DND-41 (cell line): ENCODE measurements at regions not wholly inside any gene's neighbourhood (a gene's known extent, or its start where the extent isn't known, plus 50 kb on each side); places are given as distances from the start of the nearest gene placed in this dataset.
"Not testable (repeated sequence)": the region's sequence is repeated elsewhere in the genome, so short reads cannot be mapped to it uniquely, and the experiment has no call there.

Source experiments
- ATAC-seq: fragments of 200-7000 bp; cut with Tn5 transposase; 3 replicates; pipeline ENCODE4 v1.9.1; 2021; ENCODE audit warnings: low read depth; ENCODE audit not compliant: insufficient read depth
- DNase-seq: peaks from one replicate; pipeline ENCODE4 v3.0.0-alpha.2; 2020
- H2AFZ ChIP-seq: 2 replicates; pipeline ENCODE4 v1.6.0; 2012; ENCODE audit warnings: low read depth, low read length
- H3K27ac ChIP-seq: 2 replicates; pipeline ENCODE4 v1.5.1; 2012; ENCODE audit warnings: low read length, inconsistent platforms
- H3K27me3 ChIP-seq: fragments of 200-600 bp; sonication (generic); 2 replicates; pipeline ENCODE4 v1.6.0; 2012; ENCODE audit warnings: low read length, mild to moderate bottlenecking, inconsistent platforms; ENCODE audit not compliant: insufficient read depth, poor library complexity
- H3K36me3 ChIP-seq: 2 replicates; pipeline ENCODE4 v1.5.1; 2012; ENCODE audit warnings: low read length, inconsistent platforms; ENCODE audit not compliant: insufficient read depth
- H3K4me1 ChIP-seq: 2 replicates; pipeline ENCODE4 v1.5.1; 2012; ENCODE audit warnings: mild to moderate bottlenecking, low read length; ENCODE audit not compliant: insufficient read depth
- H3K4me2 ChIP-seq: 2 replicates; pipeline ENCODE4 v1.6.0; 2012; ENCODE audit warnings: mild to moderate bottlenecking, moderate library complexity, low read length, inconsistent platforms; ENCODE audit not compliant: insufficient read depth
- H3K4me3 ChIP-seq, 2 experiments: fragments of 200-600 bp in 1 of 2; shearing (Covaris generic) in 1 of 2; 2 replicates each; pipeline ENCODE4 v1.5.1; 2012 to 2016; ENCODE audit warnings: inconsistent platforms in 2 of 2, low read length in 2 of 2, mild to moderate bottlenecking in 2 of 2, low read depth in 1 of 2, moderate library complexity in 1 of 2
- H3K79me2 ChIP-seq: 2 replicates; pipeline ENCODE4 v1.6.0; 2012; ENCODE audit warnings: low read length, inconsistent platforms; ENCODE audit not compliant: insufficient read depth
- H3K9ac ChIP-seq: 2 replicates; pipeline ENCODE4 v1.6.0; 2012; ENCODE audit warnings: low read depth, mild to moderate bottlenecking, inconsistent platforms, low read length, moderate library complexity
- H3K9me3 ChIP-seq: 2 replicates; pipeline ENCODE4 v1.5.1; 2012; ENCODE audit warnings: low read length, moderate library complexity, mild to moderate bottlenecking, inconsistent platforms; ENCODE audit not compliant: insufficient read depth, severe bottlenecking
- H4K20me1 ChIP-seq: 2 replicates; pipeline ENCODE4 v1.6.0; 2012; ENCODE audit warnings: low read length; ENCODE audit not compliant: insufficient read depth
- CTCF ChIP-seq: IDR thresholded peaks from 2 replicates; pipeline ENCODE4 v1.5.1; 2012; ENCODE audit warnings: borderline replicate concordance, low read length, moderate library complexity, mild to moderate bottlenecking; ENCODE audit not compliant: poor library complexity, severe bottlenecking; ENCODE audit errors: extremely low read depth
- EZH2 ChIP-seq: IDR thresholded peaks from 3 replicates; pipeline ENCODE4 v1.6.1; 2012; ENCODE audit warnings: borderline replicate concordance, low read depth, mild to moderate bottlenecking, moderate library complexity, low read length, inconsistent platforms; ENCODE audit not compliant: severe bottlenecking

GRCh38 chr18:59848002-59848401 is 51.8 kb upstream of the PMAIP1 start:
- Histone ChIP-seq H3K4me3 (no peak overlapping the region), H3K79me2 (no peaks in the 10 kb centered on the region), H3K9ac (no peak overlapping the region), H2AFZ (no peak overlapping the region), H3K27me3 (no peaks in the 10 kb centered on the region), H3K4me1 (no peaks in the 10 kb centered on the region), H4K20me1 (no peaks in the 10 kb centered on the region), H3K27ac (no peak overlapping the region), H3K9me3 (no peaks in the 10 kb centered on the region), H3K36me3 (no peaks in the 10 kb centered on the region), H3K4me2 (no peak overlapping the region)
- TF ChIP-seq EZH2 (no peak), CTCF (no peak)
- ATAC-seq (no peak), DNase-seq (no peak)

- not testable (repeated sequence) for ATAC-seq, H3K27me3 ChIP-seq, H3K79me2 ChIP-seq, H3K9me3 ChIP-seq, H4K20me1 ChIP-seq, DNase-seq, H3K4me2 ChIP-seq, H3K27ac ChIP-seq, H3K9ac ChIP-seq, H3K4me3 ChIP-seq, H3K4me1 ChIP-seq, H2AFZ ChIP-seq, H3K36me3 ChIP-seq
Measured at GRCh38 chr18:59847491-59847846, 52.3 kb upstream of the PMAIP1 start.

- no peak overlapping the region for H3K27ac ChIP-seq
- H3K36me3 ChIP-seq, result no peaks in the 10 kb centered on the region
- no peaks in the 10 kb centered on the region for H3K9me3 ChIP-seq
- H3K9ac ChIP-seq, result no peak overlapping the region
- H3K4me3 ChIP-seq, result no peak overlapping the region
- no peaks in the 10 kb centered on the region for H3K4me1 ChIP-seq
- H3K79me2 ChIP-seq, result no peaks in the 10 kb centered on the region
- DNase-seq, result no peak
- no peak for ATAC-seq
- H3K4me2 ChIP-seq, result no peak overlapping the region
- TF ChIP-seq CTCF (no peak), EZH2 (no peak)
- no peaks in the 10 kb centered on the region for H4K20me1 ChIP-seq
- no peak overlapping the region for H2AFZ ChIP-seq
- no peaks in the 10 kb centered on the region for H3K27me3 ChIP-seq
Measured at GRCh38 chr18:59846814-59847490, 52.8 kb upstream of the PMAIP1 start.

- TF ChIP-seq CTCF (no peak), EZH2 (no peak)
- H3K27me3 ChIP-seq, result no peaks in the 10 kb centered on the region
- H3K9ac ChIP-seq, result no peak overlapping the region
- no peak overlapping the region for H3K4me3 ChIP-seq
- H3K27ac ChIP-seq, result no peak overlapping the region
- no peaks in the 10 kb centered on the region for H3K36me3 ChIP-seq
- DNase-seq (no peak), ATAC-seq (no peak)
- no peaks in the 10 kb centered on the region for H3K79me2 ChIP-seq
- no peaks in the 10 kb centered on the region for H3K9me3 ChIP-seq
- no peaks in the 10 kb centered on the region for H3K4me1 ChIP-seq
- H2AFZ ChIP-seq, result no peak overlapping the region
- no peaks in the 10 kb centered on the region for H4K20me1 ChIP-seq
- no peak overlapping the region for H3K4me2 ChIP-seq
Measured at GRCh38 chr18:59842947-59843346, 56.8 kb upstream of the PMAIP1 start.
